Stimulated activated CD8-positive, alpha-beta memory T cell treated with anti-CD3 and anti-CD28 coated beads, Interleukin-12 subunit alpha, Interleukin-12 subunit beta, amount 100 ng/mL, for 1 hour (primary cell): ENCODE measurements at regions not wholly inside any gene's neighbourhood (a gene's known extent, or its start where the extent isn't known, plus 50 kb on each side); places are given as distances from the start of the nearest gene placed in this dataset.
A peak's percentile ranks its signal among the peaks of the same experiment; 100 is the strongest.
"Not testable (repeated sequence)": the region's sequence is repeated elsewhere in the genome, so short reads cannot be mapped to it uniquely, and the experiment has no call there.

Source experiments
- DNase-seq: peaks from one replicate; pipeline ENCODE4 v3.0.0-alpha.2; 2020; ENCODE audit warnings: low read depth

DNA sequence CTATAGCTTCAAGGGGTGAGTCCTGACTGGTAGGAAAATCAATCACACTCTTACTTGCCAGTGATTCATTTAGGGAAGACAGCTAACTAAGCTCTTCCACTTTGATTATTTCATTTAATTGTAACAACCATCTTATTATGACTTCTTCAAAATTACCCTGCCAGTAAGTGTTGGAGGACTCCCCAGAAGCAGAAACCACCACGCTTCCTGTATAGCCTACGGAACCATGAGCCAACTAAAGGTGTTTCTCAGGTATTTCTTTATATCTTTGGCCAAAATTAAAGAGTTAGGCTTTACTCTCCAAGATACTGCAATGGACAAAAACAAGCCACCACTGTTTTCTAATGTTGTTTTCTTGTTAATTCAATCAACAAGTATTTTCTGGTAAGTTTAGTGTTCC lies 61.0 kb downstream of the FOXD4L5 start:
- DNase-seq: peak; percentile 0

DNA sequence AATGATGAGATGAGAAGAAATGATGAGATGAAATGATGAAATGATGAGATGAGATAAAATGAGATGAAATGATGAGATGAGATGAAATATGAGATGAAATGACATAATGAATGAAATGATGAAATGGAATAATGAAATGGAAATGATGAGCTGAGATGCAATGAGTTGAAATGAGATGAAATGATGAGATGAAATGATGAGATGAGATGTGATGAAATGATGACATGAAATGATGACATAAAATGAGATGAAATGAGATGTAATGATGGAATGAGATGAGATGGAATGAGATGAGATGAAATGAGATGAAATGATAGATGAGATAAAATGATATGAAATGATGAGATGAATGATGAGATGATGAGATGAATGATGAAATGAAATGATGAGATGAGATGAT lies 76.2 kb downstream of the FOXD4L5 start:
- DNase-seq: not testable (repeated sequence)

GRCh38 chr9:65207273-65207672 lies 77.7 kb downstream of the FOXD4L5 start:
- DNase-seq: not testable (repeated sequence)

- DNase-seq: not testable (repeated sequence)
These were observed 79.2 kb downstream of the FOXD4L5 start for GRCh38 chr9:65205853-65206252.

DNA sequence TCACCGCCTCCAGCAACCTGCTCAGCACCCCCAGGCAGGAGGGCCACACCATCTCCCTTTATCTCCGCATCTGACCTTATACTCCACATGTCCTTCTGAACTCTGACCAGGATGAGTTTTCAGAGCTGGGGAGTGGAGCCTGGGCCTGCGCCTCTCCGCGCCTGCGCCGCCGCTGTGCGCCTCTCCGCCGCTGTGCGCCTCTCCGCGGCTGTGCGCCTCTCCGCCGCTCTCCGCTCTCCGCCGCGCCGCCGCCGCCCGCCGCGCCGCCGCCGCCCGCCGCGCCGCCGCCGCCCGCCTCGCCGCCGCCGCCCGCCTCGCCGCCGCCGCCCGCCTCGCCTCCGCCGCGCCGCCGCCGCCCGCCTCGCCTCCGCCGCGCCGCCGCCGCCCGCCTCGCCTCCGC lies 89.2 kb downstream of the FOXD4L5 start:
- not testable (repeated sequence) for DNase-seq

DNA sequence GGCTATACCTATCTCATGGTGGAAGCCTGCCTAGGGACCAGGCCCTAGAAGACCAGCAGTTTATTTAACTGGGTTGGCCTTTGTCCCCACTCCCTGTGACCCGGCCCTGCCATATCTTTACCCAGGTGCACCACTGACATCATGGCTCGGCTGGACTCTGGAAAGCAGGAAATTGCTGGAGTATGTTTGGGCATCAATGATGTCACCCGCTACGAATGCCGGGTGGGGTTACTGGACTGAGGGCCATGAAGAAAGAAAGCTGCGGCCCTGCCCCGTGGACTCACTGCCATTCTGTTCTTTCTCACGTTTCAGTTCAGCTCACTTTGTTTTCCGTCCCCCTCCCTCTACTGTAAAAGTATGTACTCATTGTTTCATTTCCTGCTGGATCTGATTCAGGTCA lies 129.1 kb downstream of the FOXD4L5 start:
- not testable (repeated sequence) for DNase-seq
